GM18502 (cell line): ENCODE measurements at regions not wholly inside any gene's neighbourhood (a gene's known extent, or its start where the extent isn't known, plus 50 kb on each side); places are given as distances from the start of the nearest gene placed in this dataset.

Source experiments
- ATAC-seq: cut with Tn5 transposase; IDR thresholded peaks from one replicate; pipeline ENCODE4 v1.9.1; 2021; ENCODE audit warnings: mild to moderate bottlenecking; ENCODE audit not compliant: unreplicated experiment, poor library complexity

DNA sequence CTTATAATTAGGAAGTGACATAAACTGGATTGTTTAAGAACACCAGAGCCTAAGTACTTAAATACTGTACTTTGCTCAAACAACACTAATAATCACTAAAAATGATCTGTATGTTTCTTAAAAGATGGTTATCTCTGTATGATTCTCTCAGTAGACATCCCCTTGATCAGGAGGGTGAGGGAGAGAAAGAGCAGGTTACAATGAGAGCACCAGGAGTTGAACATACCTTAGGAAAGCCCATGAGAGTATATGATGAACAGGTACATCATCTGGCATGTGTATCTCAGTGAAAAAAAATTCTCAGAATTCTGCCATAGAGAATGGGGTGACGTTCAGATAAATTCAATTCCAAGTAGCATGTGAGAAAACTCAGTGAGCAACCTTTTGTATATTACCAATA, 59.9 kb upstream of the IL2 start:
- no peak for ATAC-seq

DNA sequence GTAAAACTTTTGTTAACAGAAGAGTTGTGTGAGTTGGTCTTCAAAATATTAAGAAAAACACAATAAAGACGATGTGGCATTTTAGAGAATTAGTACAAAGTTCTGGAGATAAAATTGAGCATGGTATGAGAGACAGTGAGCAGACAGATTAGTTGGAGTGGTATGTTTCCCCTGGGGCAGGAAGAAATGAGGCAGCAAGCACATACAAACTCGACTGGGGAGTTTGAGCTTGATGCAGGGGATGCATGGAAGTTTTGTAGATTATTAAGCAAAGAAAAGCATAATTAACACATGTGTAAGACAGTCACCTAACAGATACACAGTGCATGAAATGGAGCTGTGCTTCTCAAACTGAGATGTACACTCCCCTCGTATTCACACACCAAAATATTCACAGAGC, 58.1 kb upstream of the IL2 start:
- no peak for ATAC-seq

DNA sequence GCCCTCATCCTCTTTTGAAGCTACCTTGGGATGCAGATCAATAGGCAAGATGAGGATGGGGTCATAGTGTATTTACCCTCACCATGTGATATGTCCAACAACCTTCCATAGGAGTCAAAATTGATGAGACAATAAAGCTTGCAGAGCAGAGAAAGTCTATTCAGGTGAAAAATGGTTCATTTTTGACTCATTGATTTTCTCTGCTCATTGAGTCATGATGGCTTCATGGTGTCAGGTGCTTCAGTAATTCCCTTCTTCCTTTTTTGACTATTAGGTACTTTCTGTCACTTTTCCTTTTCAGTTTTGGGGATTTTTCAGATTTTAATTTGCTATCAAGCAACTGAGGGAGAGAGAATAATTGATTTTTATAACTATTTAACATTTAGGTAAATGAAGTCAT, 55.9 kb upstream of the IL2 start:
- no peak for ATAC-seq

DNA sequence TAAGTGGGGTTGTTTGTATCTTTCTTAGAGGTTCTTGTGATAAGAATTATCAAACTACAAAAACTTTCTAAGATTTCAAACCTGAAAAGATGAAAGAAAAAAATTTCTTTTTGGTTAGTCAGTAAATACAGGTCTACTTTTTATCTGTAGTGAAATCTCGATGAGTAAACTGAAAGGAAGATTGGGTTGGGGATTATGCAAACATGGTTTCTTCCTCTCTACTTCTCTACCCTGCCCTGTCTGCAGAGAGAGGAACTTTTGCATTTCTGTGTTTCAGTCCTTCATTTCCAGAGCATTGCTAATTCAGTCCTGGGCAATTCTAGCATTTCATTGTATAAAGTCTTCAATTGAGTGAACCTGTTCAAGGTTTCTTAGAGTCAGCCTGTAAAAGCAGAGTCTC, 51.6 kb upstream of the IL2 start:
- peak; percentile 81 for ATAC-seq
